GM18508 (cell line): ENCODE measurements at regions not wholly inside any gene's neighbourhood (a gene's known extent, or its start where the extent isn't known, plus 50 kb on each side); places are given as distances from the start of the nearest gene placed in this dataset.
"Not testable (repeated sequence)": the region's sequence is repeated elsewhere in the genome, so short reads cannot be mapped to it uniquely, and the experiment has no call there.

ENCODE experiments used
- ATAC-seq: cut with Tn5 transposase; IDR thresholded peaks from one replicate; pipeline ENCODE4 v1.9.1; 2021; ENCODE audit warnings: moderate number of reproducible peaks; ENCODE audit not compliant: insufficient read depth, unreplicated experiment

DNA sequence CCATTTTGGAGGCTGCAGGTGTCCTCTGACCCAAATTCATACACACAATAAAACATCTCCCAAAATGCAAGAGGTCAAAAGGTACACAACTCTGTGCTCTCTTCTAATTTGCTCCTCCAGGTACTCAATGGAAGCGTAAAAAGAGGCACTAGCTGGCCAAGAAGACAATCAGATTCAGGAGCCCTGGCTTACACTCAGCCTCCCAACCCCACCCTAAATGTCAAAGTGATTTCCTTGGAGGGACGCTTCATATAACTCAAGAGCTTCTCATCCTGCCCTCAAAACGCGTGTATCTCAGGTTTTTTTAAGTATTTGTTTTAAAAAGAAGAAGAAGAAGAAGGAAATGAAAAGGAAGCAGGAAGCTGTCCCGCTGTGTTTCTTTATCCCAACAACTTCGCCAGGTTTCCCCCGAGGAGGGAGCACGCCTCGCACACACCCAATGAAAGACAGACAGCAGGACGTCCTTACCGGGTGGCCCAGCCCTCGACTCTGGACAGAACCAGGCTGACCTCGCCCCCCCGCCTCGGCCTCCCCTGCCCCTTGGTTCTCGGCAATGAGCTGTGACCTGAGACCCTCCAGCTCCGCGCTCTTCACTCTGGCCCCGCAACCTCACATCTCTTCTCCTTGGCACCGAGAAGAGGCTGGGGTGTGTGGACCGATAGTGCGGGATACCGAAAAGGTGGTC lies 620.7 kb upstream of the ZNF385D start:
- no peak for ATAC-seq

GRCh38 chr3:22372292-22373062 lies 621.5 kb upstream of the ZNF385D start:
- no peak for ATAC-seq

GRCh38 chr3:22373182-22373581 lies 622.2 kb upstream of the ZNF385D start:
- ATAC-seq = no peak

GRCh38 chr3:22373827-22374226 lies 622.8 kb upstream of the ZNF385D start:
- no peak for ATAC-seq

DNA sequence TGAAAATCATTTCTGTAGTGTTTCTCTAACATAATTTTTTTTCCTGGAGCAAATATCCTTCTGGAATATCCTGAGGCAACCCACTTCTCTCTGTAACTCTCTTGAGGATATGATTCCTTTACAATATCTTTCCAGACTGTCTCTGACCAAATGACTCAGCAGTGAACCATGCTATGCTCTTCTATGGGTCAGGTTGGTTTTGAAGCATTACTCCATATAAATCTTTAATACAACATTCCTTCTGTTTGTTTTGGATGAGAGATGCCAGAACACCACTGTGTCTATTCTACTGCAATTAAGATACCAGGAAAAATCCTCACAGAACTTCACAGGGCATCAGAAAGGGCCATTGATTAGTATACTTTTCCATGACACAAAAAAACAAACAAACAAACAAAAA lies 626.4 kb upstream of the ZNF385D start:
- ATAC-seq = no peak

GRCh38 chr3:22378869-22379268 lies 627.9 kb upstream of the ZNF385D start:
- no peak for ATAC-seq

DNA sequence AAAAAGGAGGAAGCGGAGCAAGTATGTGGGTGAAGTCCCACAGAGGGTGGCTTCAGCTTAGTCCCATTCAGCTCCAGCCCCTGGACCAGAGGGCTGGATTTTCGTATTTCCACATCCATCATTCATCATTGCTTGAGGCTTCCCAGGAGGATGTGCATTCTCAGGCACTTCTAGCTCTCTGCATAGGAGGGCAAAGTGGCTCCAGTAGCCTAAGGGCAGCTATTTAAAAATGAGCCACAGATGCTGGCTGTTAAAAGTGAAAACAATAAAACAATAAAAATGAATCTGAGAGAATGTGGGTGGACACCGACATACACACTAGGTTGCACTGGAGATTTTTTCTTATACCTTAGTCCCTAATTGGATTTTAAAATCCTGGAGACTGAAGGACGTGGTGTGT lies 629.2 kb upstream of the ZNF385D start:
- ATAC-seq = no peak

DNA sequence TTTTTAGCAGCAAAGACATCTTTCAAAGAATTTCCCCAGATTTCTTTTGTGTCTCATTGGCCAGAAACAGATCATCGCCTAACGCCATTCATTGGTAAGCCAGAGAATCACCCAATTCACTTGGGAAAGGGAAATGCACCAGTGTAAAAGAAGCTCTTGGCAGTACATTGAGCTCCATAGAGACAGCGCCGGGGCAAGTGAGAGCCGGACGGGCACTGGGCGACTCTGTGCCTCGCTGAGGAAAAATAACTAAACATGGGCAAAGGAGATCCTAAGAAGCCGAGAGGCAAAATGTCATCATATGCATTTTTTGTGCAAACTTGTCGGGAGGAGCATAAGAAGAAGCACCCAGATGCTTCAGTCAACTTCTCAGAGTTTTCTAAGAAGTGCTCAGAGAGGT lies 630.6 kb upstream of the ZNF385D start:
- not testable (repeated sequence) for ATAC-seq

- ATAC-seq = no peak
Observed at GRCh38 chr3:22383285-22383684, 632.3 kb upstream of the ZNF385D start.

- ATAC-seq = no peak
Observed at GRCh38 chr3:22386107-22386506, 635.1 kb upstream of the ZNF385D start.

- no peak for ATAC-seq
Observed at GRCh38 chr3:22392286-22392685, 641.3 kb upstream of the ZNF385D start.

DNA sequence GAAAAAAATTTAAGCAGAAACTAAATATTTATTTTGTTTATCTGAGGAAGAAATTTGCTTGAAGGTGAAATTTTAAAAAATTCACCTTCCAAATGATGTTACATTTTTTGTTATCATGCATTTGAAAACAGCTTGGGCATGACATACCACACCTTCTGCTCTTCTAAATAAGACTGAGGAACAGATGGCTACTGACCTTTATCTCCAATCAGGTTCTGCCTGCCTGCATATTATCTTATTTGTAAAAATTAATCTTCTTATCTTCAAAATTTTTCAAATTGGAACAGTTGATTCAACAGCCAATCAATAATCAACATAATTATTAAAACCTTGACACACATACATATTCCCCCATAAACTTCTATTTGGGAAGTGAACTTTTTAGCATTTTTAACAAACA lies 641.8 kb upstream of the ZNF385D start:
- ATAC-seq = no peak

GRCh38 chr3:22399566-22399965 lies 648.6 kb upstream of the ZNF385D start:
- ATAC-seq = no peak

GRCh38 chr3:22401499-22401898 lies 650.5 kb upstream of the ZNF385D start:
- ATAC-seq = no peak

- no peak for ATAC-seq
Observed at GRCh38 chr3:22414239-22414638, 663.2 kb upstream of the ZNF385D start.

GRCh38 chr3:22416838-22417446 lies 665.9 kb upstream of the ZNF385D start:
- not testable (repeated sequence) for ATAC-seq

DNA sequence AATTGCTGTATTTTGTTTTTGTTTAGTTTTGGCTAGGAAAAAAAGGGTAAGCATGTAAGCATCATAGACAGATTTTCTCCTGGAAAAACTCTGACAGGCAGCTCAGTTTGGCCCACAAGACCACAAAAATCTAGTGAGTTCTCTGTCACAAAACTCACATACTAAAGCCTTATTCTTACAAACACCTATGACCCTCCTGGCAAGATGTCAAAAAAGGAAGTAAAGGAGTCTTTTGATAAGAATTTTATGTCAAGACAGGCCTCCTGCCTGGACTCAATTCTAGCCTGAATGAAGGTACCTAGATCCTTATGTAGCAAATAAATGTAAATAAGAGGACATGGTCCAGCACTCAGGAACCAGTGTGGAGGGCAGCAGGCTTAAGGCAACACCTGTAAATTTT lies 668.3 kb upstream of the ZNF385D start:
- no peak for ATAC-seq

- no peak for ATAC-seq
Observed at GRCh38 chr3:22421589-22421988, 670.6 kb upstream of the ZNF385D start.

GRCh38 chr3:22431334-22431733 lies 680.3 kb upstream of the ZNF385D start:
- no peak for ATAC-seq

- ATAC-seq = no peak
Observed at GRCh38 chr3:22439626-22440025, 688.6 kb upstream of the ZNF385D start.

GRCh38 chr3:22441711-22442110 lies 690.7 kb upstream of the ZNF385D start:
- no peak for ATAC-seq
